ENCODE measurements at regions not wholly inside any gene's neighbourhood (a gene's known extent, or its start where the extent isn't known, plus 50 kb on each side); places are given as distances from the start of the nearest gene placed in this dataset.

GRCh38 chr5:66362046-66362445, 217.9 kb downstream of the SREK1 start:
- H2AK5ac ChIP-seq (ENCODE audit: insufficient read length, low read length): no peak overlapping the region
- no peak overlapping the region for H3T11ph ChIP-seq (ENCODE audit: low read length)
- no peak overlapping the region for H4K91ac ChIP-seq (ENCODE audit: insufficient read length, low read depth, low read length)
- H2BK120ac ChIP-seq (ENCODE audit: low read depth, low read length, poor library complexity, severe bottlenecking): no peak overlapping the region
- peaks cover 3% of the 10 kb centered on the region for H3K27me3 Mint-ChIP-seq (ENCODE audit: low read depth)
- DNase-seq: no peak
- H3K9me3 ChIP-seq (ENCODE audit: control insufficient read depth, low read depth, low read length): no peaks in the 10 kb centered on the region
- TF ChIP-seq, protein P1, sequence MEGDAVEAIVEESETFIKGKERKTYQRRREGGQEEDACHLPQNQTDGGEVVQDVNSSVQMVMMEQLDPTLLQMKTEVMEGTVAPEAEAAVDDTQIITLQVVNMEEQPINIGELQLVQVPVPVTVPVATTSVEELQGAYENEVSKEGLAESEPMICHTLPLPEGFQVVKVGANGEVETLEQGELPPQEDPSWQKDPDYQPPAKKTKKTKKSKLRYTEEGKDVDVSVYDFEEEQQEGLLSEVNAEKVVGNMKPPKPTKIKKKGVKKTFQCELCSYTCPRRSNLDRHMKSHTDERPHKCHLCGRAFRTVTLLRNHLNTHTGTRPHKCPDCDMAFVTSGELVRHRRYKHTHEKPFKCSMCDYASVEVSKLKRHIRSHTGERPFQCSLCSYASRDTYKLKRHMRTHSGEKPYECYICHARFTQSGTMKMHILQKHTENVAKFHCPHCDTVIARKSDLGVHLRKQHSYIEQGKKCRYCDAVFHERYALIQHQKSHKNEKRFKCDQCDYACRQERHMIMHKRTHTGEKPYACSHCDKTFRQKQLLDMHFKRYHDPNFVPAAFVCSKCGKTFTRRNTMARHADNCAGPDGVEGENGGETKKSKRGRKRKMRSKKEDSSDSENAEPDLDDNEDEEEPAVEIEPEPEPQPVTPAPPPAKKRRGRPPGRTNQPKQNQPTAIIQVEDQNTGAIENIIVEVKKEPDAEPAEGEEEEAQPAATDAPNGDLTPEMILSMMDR (conservative IDR thresholded peaks at IDR 0.05): no peak
- no peak overlapping the region for H2AFZ ChIP-seq (ENCODE audit: low read length)
- H3K9me3 Mint-ChIP-seq: no peaks in the 10 kb centered on the region
- H3K4me1 ChIP-seq (ENCODE audit: insufficient read depth, low read length): no peaks in the 10 kb centered on the region
- H3K36me3 Mint-ChIP-seq (ENCODE audit: insufficient read depth in 1 of 3, low read depth in 3 of 3): no peaks in the 10 kb centered on the region
- H3K27ac Mint-ChIP-seq: no peak overlapping the region
- no peak overlapping the region for H3K4ac ChIP-seq (ENCODE audit: low read depth, low read length)
- H3K18ac ChIP-seq (ENCODE audit: insufficient read length, low read depth, low read length): no peak overlapping the region
- H4K8ac ChIP-seq (replicated peaks; ENCODE audit: insufficient read length, low read depth, low read length): no peak overlapping the region
- H3K4me1 Mint-ChIP-seq: peaks cover 0 to 3% of the 10 kb centered on the region in 2 experiments; a peak in 1 of 4 replicates
- no peaks in the 10 kb centered on the region for H4K20me1 ChIP-seq (ENCODE audit: control insufficient read depth, insufficient read depth, insufficient read length)
- no CpG with 5 or more reads among the region's 6 CpGs for WGBS (ENCODE audit: extremely low coverage, insufficient read length, low lambda C conversion rate)
- H4K5ac ChIP-seq (ENCODE audit: insufficient read length, low read depth, low read length): no peak overlapping the region
- H2BK20ac ChIP-seq (ENCODE audit: low read depth, low read length, poor library complexity, severe bottlenecking): no peak overlapping the region
- no peak overlapping the region for H3K4me2 ChIP-seq (ENCODE audit: insufficient read depth, insufficient read length, low read length)
- H3K27me3 ChIP-seq (ENCODE audit: insufficient read depth, low read length): no peaks in the 10 kb centered on the region
- H3K23ac ChIP-seq (ENCODE audit: insufficient read length, low read depth, low read length): no peak overlapping the region
- H3K79me2 ChIP-seq (ENCODE audit: insufficient read depth, low read length): no peaks in the 10 kb centered on the region
- H3K79me1 ChIP-seq (ENCODE audit: insufficient read depth, low read depth, low read length, poor library complexity, severe bottlenecking): no peaks in the 10 kb centered on the region
- H2BK15ac ChIP-seq (ENCODE audit: low read depth, low read length): no peak overlapping the region
- no peak overlapping the region for H3K4me3 Mint-ChIP-seq
- H3K23me2 ChIP-seq (ENCODE audit: insufficient read length, low read depth, low read length, poor library complexity, severe bottlenecking): no peaks in the 10 kb centered on the region
- no peak overlapping the region for H3K9ac ChIP-seq (ENCODE audit: extremely low read depth, insufficient read length, low read length)
- H3K56ac ChIP-seq (ENCODE audit: insufficient read length, low read depth, low read length): no peak overlapping the region
- no peak overlapping the region for H3K27ac ChIP-seq (ENCODE audit: insufficient read length, low read depth, low read length)
- H3K14ac ChIP-seq (ENCODE audit: insufficient read depth, low read length): no peak overlapping the region
- H2BK12ac ChIP-seq (ENCODE audit: insufficient read length, low read depth, low read length): no peak overlapping the region
- no peak overlapping the region for H2BK5ac ChIP-seq (ENCODE audit: insufficient read length, low read length)

Measured in H9 (cell line).